HG02798 (cell line): ENCODE measurements at regions not wholly inside any gene's neighbourhood (a gene's known extent, or its start where the extent isn't known, plus 50 kb on each side); places are given as distances from the start of the nearest gene placed in this dataset.

Source experiments
- ATAC-seq: cut with Tn5 transposase; IDR thresholded peaks from one replicate; pipeline ENCODE4 v1.9.1; 2021; ENCODE audit warnings: mild to moderate bottlenecking; ENCODE audit not compliant: unreplicated experiment, poor library complexity

GRCh38 chr12:22882559-22882958 is 257.6 kb downstream of the ETNK1 start:
- no peak for ATAC-seq

- no peak for ATAC-seq
These were observed 268.9 kb downstream of the ETNK1 start for GRCh38 chr12:22893878-22894277.

GRCh38 chr12:22899184-22899583 is 274.2 kb downstream of the ETNK1 start:
- no peak for ATAC-seq

GRCh38 chr12:22900401-22900800 is 275.4 kb downstream of the ETNK1 start:
- no peak for ATAC-seq

- no peak for ATAC-seq
These were observed 279.5 kb downstream of the ETNK1 start for GRCh38 chr12:22904485-22904884.

- ATAC-seq, result no peak
These were observed 291.3 kb downstream of the ETNK1 start for GRCh38 chr12:22916241-22916640.

GRCh38 chr12:22916815-22917214 is 291.8 kb downstream of the ETNK1 start:
- no peak for ATAC-seq

- no peak for ATAC-seq
These were observed 294.9 kb downstream of the ETNK1 start for GRCh38 chr12:22919883-22920282.

- no peak for ATAC-seq
These were observed 298.8 kb downstream of the ETNK1 start for GRCh38 chr12:22923768-22924167.

GRCh38 chr12:22924391-22924790 is 299.4 kb downstream of the ETNK1 start:
- no peak for ATAC-seq

GRCh38 chr12:22925623-22926022 is 300.7 kb downstream of the ETNK1 start:
- no peak for ATAC-seq

GRCh38 chr12:22932431-22932830 is 307.5 kb downstream of the ETNK1 start:
- ATAC-seq, result no peak

GRCh38 chr12:22935090-22935489 is 310.1 kb downstream of the ETNK1 start:
- ATAC-seq, result no peak

- ATAC-seq, result no peak
These were observed 310.5 kb downstream of the ETNK1 start for GRCh38 chr12:22935501-22935900.

GRCh38 chr12:22938323-22938722 is 313.4 kb downstream of the ETNK1 start:
- ATAC-seq, result no peak

GRCh38 chr12:22951206-22951605 is 326.2 kb downstream of the ETNK1 start:
- ATAC-seq, result no peak

- ATAC-seq, result no peak
These were observed 331.7 kb downstream of the ETNK1 start for GRCh38 chr12:22956690-22957089.

- no peak for ATAC-seq
These were observed 342.2 kb downstream of the ETNK1 start for GRCh38 chr12:22967171-22967570.

- ATAC-seq, result no peak
These were observed 344.6 kb downstream of the ETNK1 start for GRCh38 chr12:22969521-22969920.

- no peak for ATAC-seq
These were observed 346.3 kb downstream of the ETNK1 start for GRCh38 chr12:22971247-22971646.

GRCh38 chr12:22971701-22972191 is 346.8 kb downstream of the ETNK1 start:
- ATAC-seq, result no peak

GRCh38 chr12:22974865-22975264 is 349.9 kb downstream of the ETNK1 start:
- ATAC-seq, result no peak

- no peak for ATAC-seq
These were observed 354.0 kb downstream of the ETNK1 start for GRCh38 chr12:22978962-22979361.
